Lower lobe of right lung (tissue), 2 donors: ENCODE measurements at regions not wholly inside any gene's neighbourhood (a gene's known extent, or its start where the extent isn't known, plus 50 kb on each side); places are given as distances from the start of the nearest gene placed in this dataset.

Source experiments
- ATAC-seq, 2 donors: fragments of 200-7000 bp; cut with Tn5 transposase; one replicate each; pipeline ENCODE4 v1.9.1; 2020 to 2022; ENCODE audit warnings: mild to moderate bottlenecking in 2 of 2, moderate library complexity in 2 of 2
- DNase-seq: peaks from one replicate; pipeline ENCODE4 v3.0.0-alpha.2; 2020
- H3K27ac ChIP-seq: fragments of 200-600 bp; one replicate; pipeline ENCODE4 v1.8.0; 2022
- H3K27me3 ChIP-seq: fragments of 200-600 bp; one replicate; pipeline ENCODE4 v1.8.0; 2022; ENCODE audit warnings: low read depth
- H3K36me3 ChIP-seq: fragments of 200-600 bp; one replicate; pipeline ENCODE4 v1.8.0; 2022; ENCODE audit warnings: mild to moderate bottlenecking
- H3K4me1 ChIP-seq: fragments of 200-600 bp; one replicate; pipeline ENCODE4 v1.8.0; 2022
- H3K4me3 ChIP-seq: fragments of 200-600 bp; one replicate; pipeline ENCODE4 v1.8.0; 2022; ENCODE audit warnings: mild to moderate bottlenecking
- H3K9me3 ChIP-seq: fragments of 200-600 bp; one replicate; pipeline ENCODE4 v1.8.0; 2022
- intact Hi-C: fragments of 100-400 bp; cut with DNase I; formaldehyde crosslinking; loops from one replicate; pipeline ENCODE4 v1.11.0; 2022
- TF ChIP-seq, protein P1 (sequence below): fragments of 200-600 bp; IDR thresholded peaks from one replicate; pipeline ENCODE4 v1.8.0; 2022; ENCODE audit warnings: antibody characterized with exemption, mild to moderate bottlenecking
- donor health status: DM: no; HTN: yes; CAD: no; lungs with severe emphysema.

DNA sequence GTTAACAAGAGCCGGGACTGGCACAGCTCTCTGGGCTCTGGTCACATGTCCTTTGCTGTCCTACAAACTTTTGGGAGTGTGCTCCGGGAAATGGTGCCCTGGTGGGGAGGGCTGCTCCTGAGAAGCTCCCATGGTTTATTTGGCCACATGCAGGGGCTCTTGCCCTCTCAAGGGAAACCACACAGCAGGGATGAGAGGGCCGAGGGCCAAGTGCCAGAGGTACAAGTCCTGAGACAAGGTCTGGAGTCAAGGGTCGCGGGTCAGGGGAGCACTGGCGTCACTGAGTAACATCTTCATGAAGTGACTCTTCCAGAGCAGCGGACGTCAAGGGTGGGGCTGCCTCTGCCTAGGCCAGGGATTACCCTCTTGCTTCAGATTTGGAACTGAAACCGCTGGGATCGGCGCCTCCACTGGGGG is 1160.6 kb downstream of the TBC1D22A start:
- H3K27me3 ChIP-seq = no peaks in the 10 kb centered on the region
- no peak overlapping the region for H3K27ac ChIP-seq
- H3K36me3 ChIP-seq = no peaks in the 10 kb centered on the region
- no peaks in the 10 kb centered on the region for H3K4me1 ChIP-seq
- intact Hi-C loops = no loop called here
- TF ChIP-seq, protein P1, sequence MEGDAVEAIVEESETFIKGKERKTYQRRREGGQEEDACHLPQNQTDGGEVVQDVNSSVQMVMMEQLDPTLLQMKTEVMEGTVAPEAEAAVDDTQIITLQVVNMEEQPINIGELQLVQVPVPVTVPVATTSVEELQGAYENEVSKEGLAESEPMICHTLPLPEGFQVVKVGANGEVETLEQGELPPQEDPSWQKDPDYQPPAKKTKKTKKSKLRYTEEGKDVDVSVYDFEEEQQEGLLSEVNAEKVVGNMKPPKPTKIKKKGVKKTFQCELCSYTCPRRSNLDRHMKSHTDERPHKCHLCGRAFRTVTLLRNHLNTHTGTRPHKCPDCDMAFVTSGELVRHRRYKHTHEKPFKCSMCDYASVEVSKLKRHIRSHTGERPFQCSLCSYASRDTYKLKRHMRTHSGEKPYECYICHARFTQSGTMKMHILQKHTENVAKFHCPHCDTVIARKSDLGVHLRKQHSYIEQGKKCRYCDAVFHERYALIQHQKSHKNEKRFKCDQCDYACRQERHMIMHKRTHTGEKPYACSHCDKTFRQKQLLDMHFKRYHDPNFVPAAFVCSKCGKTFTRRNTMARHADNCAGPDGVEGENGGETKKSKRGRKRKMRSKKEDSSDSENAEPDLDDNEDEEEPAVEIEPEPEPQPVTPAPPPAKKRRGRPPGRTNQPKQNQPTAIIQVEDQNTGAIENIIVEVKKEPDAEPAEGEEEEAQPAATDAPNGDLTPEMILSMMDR = no peak
- H3K9me3 ChIP-seq = no peaks in the 10 kb centered on the region
- DNase-seq (no peak), ATAC-seq (no peak)
- H3K4me3 ChIP-seq = no peak overlapping the region

DNA sequence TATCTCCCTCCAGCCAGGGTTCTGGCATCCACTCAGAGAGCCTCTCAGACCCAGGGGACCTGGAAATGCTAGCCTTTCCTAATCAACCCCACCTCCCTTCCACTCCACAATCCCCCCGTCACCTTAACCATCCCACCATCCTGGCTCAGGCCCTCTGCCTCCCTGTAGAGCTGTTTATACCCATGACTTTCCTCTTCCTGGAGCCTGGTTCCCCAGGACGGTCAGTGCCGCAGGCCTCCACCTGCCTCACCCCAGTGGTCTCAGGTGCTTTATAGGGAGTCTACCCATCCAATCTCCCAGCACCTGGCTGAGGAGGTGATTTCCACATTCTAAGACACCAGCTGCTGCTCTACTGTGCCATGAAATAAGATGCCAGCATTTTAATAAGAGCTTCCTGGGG is 1159.5 kb downstream of the TBC1D22A start:
- intact Hi-C loops = no loop called here
- Histone ChIP-seq H3K4me1 (no peaks in the 10 kb centered on the region), H3K4me3 (no peak overlapping the region), H3K27ac (no peak overlapping the region), H3K36me3 (no peaks in the 10 kb centered on the region), H3K27me3 (no peaks in the 10 kb centered on the region), H3K9me3 (no peaks in the 10 kb centered on the region)
- DNase-seq (no peak), ATAC-seq (no peak)
- TF ChIP-seq, protein P1 = no peak

DNA sequence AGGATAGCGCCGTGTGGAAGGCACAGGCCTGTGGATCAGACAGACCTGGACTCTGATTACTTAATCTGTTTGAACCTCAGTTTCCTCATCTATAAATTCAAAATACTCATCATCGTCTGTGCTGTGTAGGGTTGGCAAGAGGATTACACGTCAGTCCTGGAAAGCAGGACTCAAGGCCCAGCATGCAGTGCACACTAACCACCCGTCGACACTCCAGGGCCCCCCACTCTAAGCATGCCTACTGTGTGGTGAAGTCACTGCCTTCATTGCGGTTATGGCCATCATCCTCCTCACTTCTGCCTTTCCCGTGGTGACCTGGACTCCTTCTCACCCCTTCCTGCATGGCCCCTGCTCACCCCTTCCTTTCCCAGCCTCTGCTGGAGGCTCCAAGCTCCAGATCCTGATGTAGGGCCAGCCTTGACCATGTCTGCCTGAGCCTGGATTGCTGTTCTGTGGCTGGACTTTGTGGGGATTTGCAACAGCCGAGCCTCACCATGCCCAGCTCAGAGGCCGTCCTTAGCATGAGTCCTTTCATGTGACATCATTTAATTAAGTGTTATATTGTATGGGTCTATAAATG is 1158.0 kb downstream of the TBC1D22A start:
- Histone ChIP-seq H3K36me3 (no peaks in the 10 kb centered on the region), H3K27ac (no peak overlapping the region), H3K27me3 (no peaks in the 10 kb centered on the region), H3K4me1 (no peaks in the 10 kb centered on the region), H3K4me3 (no peak overlapping the region), H3K9me3 (no peaks in the 10 kb centered on the region)
- intact Hi-C loops = no loop called here
- DNase-seq (no peak), ATAC-seq (no peak)
- TF ChIP-seq, protein P1 = no peak

DNA sequence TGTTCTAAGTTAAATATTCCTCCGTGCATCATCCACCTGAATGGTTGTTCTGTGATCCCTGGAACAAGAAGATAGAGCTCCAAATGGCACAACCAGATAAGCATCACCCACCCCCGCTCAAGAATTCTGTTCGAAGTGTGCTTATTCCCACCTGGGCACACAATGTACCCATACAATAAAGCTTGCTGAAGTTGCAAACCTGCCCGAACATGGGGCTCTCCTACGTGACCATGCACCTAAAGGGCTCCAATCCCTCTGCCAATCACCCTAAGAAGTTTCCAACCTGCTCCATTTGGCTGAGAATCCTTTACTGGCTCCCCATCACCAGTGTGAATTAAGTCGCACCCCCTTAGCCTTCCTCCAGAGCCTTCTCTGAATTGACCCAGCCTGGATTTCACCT is 1157.4 kb downstream of the TBC1D22A start:
- TF ChIP-seq, protein P1 = no peak
- Histone ChIP-seq H3K4me3 (no peak overlapping the region), H3K27me3 (no peaks in the 10 kb centered on the region), H3K4me1 (no peaks in the 10 kb centered on the region), H3K9me3 (no peaks in the 10 kb centered on the region), H3K36me3 (no peaks in the 10 kb centered on the region), H3K27ac (no peak overlapping the region)
- intact Hi-C loops = no loop called here
- ATAC-seq (no peak), DNase-seq (no peak)

DNA sequence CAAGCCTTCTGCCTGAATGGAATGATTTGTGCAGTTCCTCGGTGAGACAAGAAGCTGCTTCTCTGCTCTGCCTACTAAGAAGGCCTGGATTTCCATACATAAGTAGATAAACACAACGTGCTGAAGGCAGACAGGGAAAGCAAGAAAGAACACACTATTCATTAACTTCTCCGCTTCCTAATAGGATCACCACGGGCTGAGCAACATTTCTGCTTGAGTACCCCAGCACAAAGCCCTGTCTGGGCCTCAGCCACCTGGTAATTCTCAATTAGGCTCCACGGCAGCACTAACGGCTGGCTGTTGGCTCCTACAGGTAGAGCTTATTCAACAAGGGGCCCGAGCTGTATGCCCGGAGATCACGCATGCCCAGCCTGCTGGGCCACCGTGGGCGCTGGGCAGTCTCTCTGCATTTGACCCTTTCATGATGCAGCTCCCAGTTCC is 1156.6 kb downstream of the TBC1D22A start:
- TF ChIP-seq, protein P1 = no peak
- H3K27ac ChIP-seq = no peak overlapping the region
- H3K4me3 ChIP-seq = no peak overlapping the region
- ATAC-seq (no peak), DNase-seq (no peak)
- H3K9me3 ChIP-seq = no peaks in the 10 kb centered on the region
- no peaks in the 10 kb centered on the region for H3K27me3 ChIP-seq
- no peaks in the 10 kb centered on the region for H3K4me1 ChIP-seq
- intact Hi-C loops = no loop called here
- no peaks in the 10 kb centered on the region for H3K36me3 ChIP-seq
